Ectodermal cell (in vitro differentiated cells): ENCODE measurements at regions not wholly inside any gene's neighbourhood (a gene's known extent, or its start where the extent isn't known, plus 50 kb on each side); places are given as distances from the start of the nearest gene placed in this dataset.
"Not testable (repeated sequence)": the region's sequence is repeated elsewhere in the genome, so short reads cannot be mapped to it uniquely, and the experiment has no call there.

Source experiments
- H3K27ac ChIP-seq: 2 replicates; pipeline ENCODE4 v1.7.0; 2013; ENCODE audit warnings: mild to moderate bottlenecking, low read depth, low read length; ENCODE audit not compliant: insufficient read depth, poor library complexity, severe bottlenecking
- H3K27me3 ChIP-seq: 2 replicates; pipeline ENCODE4 v1.7.0; 2013; ENCODE audit warnings: mild to moderate bottlenecking, low read length; ENCODE audit not compliant: insufficient read depth, control insufficient read depth, poor library complexity, severe bottlenecking
- H3K36me3 ChIP-seq: one replicate; pipeline ENCODE4 v1.7.0; 2013; ENCODE audit warnings: low read length; ENCODE audit not compliant: control insufficient read depth, insufficient read depth
- H3K4me1 ChIP-seq: one replicate; pipeline ENCODE4 v1.7.0; 2013; ENCODE audit warnings: low read length; ENCODE audit not compliant: control insufficient read depth, insufficient read depth
- H3K4me3 ChIP-seq: 2 replicates; pipeline ENCODE4 v1.7.0; 2013; ENCODE audit warnings: low read depth, low read length, control low read depth; ENCODE audit not compliant: insufficient read depth
- H3K9me3 ChIP-seq: 2 replicates; pipeline ENCODE4 v1.7.0; 2013; ENCODE audit warnings: mild to moderate bottlenecking, low read length, moderate library complexity; ENCODE audit not compliant: control insufficient read depth
- WGBS, 2 experiments: methylation state at CpG; one replicate each; pipeline ENCODE4 v1.1.7; 2013; ENCODE audit warnings: missing lambda C conversion rate in 2 of 2; 5-methylcytosine and 5-hydroxymethylcytosine counted together

DNA sequence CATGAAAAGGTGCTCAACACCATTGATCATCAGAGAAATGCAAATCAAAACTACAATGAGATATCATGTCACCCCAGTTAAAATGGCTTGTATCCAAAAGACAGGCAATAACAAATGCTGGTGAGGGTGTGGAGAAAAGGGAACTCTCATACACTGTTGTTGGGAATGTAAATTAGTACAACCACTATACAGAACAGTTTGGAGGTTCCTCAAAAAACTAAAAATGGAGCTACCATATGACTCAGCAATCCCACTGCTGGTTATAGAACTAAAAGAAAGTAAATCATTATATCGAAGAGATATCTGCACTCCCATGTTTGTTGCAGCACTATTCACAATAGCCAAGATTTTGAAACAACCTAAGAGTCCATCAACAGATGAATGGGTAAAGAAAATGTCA lies 238.0 kb downstream of the ZNF621 start:
- WGBS, 2 experiments: 83 to 100% methylated on average over 1 of the region's 1 CpG

DNA sequence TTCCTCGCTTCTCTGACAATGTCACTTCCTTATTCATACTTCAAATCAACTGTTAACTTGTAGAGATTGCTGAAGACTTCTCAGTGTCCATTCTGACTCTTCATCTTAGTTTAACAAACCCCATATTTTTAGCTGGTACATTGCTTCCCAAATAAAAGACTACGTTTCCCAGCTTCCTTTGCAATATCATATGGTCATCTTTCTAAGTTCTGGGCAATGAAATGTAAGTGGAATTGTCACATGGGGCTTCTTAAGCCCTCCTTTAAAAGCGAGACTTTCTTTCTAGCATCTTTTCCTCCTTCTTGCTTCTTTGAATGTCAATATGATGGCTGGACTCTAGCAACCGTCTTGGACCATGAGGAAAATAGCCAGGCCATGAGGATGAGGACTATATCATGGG lies 239.0 kb downstream of the ZNF621 start:
- WGBS, 2 experiments: 91 to 92% methylated on average over 4 of the region's 4 CpGs
- H3K36me3 ChIP-seq: no peaks in the 10 kb centered on the region
- H3K27ac ChIP-seq: no peak overlapping the region
- H3K27me3 ChIP-seq: no peaks in the 10 kb centered on the region
- H3K4me1 ChIP-seq: peaks cover 4% of the 10 kb centered on the region
- no peaks in the 10 kb centered on the region for H3K9me3 ChIP-seq
- H3K4me3 ChIP-seq: no peak overlapping the region

More for the DNA sequence above, 238.0 kb downstream of the ZNF621 start:
- H3K4me3 ChIP-seq, H3K9me3 ChIP-seq, H3K27ac ChIP-seq, H3K36me3 ChIP-seq, H3K4me1 ChIP-seq, H3K27me3 ChIP-seq: not testable (repeated sequence)

- Histone ChIP-seq H3K9me3 (no peaks in the 10 kb centered on the region), H3K4me3 (no peak overlapping the region), H3K27ac (no peak overlapping the region), H3K4me1 (peaks cover 4% of the 10 kb centered on the region), H3K27me3 (no peaks in the 10 kb centered on the region), H3K36me3 (no peaks in the 10 kb centered on the region)
- WGBS, 2 experiments: 80 to 89% methylated on average over 1 to 2 of the region's 2 CpGs
Observed at GRCh38 chr3:40764747-40765146, 240.0 kb downstream of the ZNF621 start.

DNA sequence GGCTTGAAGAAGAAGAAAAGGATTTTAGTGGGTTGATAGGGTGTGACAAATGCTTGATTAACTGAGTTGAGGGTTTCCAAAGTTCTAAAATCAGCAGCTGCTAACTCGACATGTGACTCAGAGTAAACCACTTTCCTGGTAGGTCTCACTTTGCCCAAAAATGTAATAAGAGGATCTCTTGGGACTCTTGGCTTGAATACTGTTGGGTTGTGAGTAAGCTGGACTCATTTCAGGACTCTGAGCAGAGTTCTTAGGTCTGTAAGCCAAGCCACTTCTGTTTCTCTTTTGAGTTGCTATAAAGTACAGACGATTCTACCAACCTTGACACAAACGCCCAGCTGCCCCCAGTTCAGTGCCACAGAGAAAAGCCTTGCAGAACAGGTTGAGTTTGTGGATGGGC lies 241.1 kb downstream of the ZNF621 start:
- H3K4me1 ChIP-seq: peaks cover 4% of the 10 kb centered on the region
- no peak overlapping the region for H3K27ac ChIP-seq
- H3K9me3 ChIP-seq: no peaks in the 10 kb centered on the region
- H3K27me3 ChIP-seq: no peaks in the 10 kb centered on the region
- 93 to 98% methylated on average over 3 of the region's 3 CpGs for WGBS, 2 experiments
- H3K36me3 ChIP-seq: no peaks in the 10 kb centered on the region
- H3K4me3 ChIP-seq: no peak overlapping the region

DNA sequence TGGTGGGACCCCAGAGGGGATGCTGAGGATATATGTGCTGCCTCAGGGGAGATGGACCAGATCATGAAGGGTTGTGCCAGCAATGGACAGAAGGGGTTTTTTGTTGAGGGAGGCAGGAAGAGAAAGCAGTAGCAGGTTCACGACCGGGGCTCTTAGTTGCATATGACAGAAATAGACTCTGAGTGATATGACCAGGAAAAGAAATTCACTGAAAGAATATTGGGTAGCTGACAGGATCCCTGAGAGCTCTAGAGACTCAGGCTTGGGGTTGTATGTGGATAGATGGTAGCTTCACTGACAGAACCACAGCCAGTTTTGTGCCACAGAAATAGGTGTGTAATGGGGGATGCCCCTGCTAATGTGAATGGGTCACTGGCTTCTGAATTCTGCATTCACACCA lies 241.6 kb downstream of the ZNF621 start:
- Histone ChIP-seq H3K4me3 (no peak overlapping the region), H3K27ac (no peak overlapping the region), H3K9me3 (no peaks in the 10 kb centered on the region), H3K36me3 (no peaks in the 10 kb centered on the region), H3K4me1 (peaks cover 4% of the 10 kb centered on the region), H3K27me3 (no peaks in the 10 kb centered on the region)
- WGBS, 2 experiments: 92 to 96% methylated on average over 2 of the region's 2 CpGs

DNA sequence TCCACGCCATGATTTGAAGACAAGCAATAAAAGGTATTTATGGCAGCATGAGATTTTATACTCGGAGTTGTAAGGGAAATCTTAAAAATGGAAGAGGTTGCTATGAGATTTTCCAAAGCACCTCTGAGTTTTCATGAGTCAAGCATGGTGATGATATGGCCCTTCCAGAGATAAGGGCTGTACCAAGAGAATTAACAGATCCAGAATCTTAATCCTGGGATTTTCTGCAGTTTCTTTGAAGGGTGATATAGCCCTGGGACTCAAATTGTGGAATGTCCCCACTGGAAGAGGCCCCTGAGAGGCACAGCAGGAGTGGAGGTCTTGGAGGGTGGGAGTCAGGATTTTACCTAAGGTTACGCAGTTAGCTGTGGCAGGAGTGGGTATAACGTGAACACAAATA lies 243.3 kb downstream of the ZNF621 start:
- H3K36me3 ChIP-seq: no peaks in the 10 kb centered on the region
- peaks cover 4% of the 10 kb centered on the region for H3K4me1 ChIP-seq
- WGBS, 2 experiments: 92 to 95% methylated on average over 4 of the region's 4 CpGs
- H3K4me3 ChIP-seq: no peak overlapping the region
- H3K9me3 ChIP-seq: no peaks in the 10 kb centered on the region
- H3K27me3 ChIP-seq: no peaks in the 10 kb centered on the region
- H3K27ac ChIP-seq: no peak overlapping the region

DNA sequence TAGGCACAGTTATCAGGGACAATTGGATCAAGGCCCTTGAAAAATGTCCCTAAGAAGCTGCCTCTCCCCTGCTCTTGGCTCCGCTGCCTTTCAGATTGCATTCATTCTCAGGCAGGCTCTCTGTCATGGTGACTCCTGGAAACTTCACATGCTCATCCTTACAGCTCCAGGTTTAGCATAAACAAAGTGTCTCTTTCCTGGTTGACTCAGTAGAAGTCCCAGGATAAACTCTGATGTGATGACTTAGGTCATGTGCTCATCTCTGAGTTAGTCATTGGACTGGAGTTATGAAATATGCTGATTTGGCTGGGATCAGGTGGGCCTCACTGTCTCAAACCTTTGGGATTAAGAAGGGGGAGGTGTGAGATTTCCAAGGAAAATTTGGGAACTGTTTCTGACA lies 243.8 kb downstream of the ZNF621 start:
- Histone ChIP-seq H3K27me3 (no peaks in the 10 kb centered on the region), H3K9me3 (no peaks in the 10 kb centered on the region), H3K4me1 (peaks cover 4% of the 10 kb centered on the region), H3K36me3 (no peaks in the 10 kb centered on the region), H3K4me3 (no peak overlapping the region), H3K27ac (no peak overlapping the region)
- WGBS, 2 experiments: 89 to 93% methylated on average over 1 of the region's 1 CpG

- WGBS, 2 experiments: 88 to 91% methylated on average over 4 of the region's 4 CpGs
- no peak overlapping the region for H3K27ac ChIP-seq
- H3K4me1 ChIP-seq: peaks cover 4% of the 10 kb centered on the region
- no peaks in the 10 kb centered on the region for H3K9me3 ChIP-seq
- no peak overlapping the region for H3K4me3 ChIP-seq
- H3K27me3 ChIP-seq: no peaks in the 10 kb centered on the region
- H3K36me3 ChIP-seq: no peaks in the 10 kb centered on the region
Observed at GRCh38 chr3:40770061-40770460, 245.3 kb downstream of the ZNF621 start.

DNA sequence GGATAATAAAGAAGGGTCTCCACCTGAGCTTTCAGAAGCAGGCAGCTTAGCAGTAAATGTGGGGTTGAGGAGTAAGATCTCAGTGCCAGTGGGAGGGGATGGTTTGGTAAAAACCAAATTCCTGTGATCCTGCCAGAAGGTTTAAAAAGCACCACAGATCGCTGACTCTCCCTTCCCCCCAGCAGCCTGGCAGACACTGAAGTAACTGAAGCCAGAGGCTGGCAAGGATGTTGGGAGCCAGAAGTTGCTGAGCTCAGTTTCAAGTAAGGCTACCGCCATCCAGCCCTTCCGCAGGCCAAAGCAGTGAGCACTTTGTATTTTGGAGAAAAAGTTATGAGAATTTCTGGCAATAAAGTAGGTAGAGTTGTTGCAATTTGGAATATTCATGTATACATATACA lies 246.4 kb downstream of the ZNF621 start:
- WGBS, 2 experiments: 94 to 97% methylated on average over 3 of the region's 3 CpGs
- no peaks in the 10 kb centered on the region for H3K36me3 ChIP-seq
- H3K9me3 ChIP-seq: no peaks in the 10 kb centered on the region
- H3K27me3 ChIP-seq: no peaks in the 10 kb centered on the region
- peaks cover 10% of the 10 kb centered on the region for H3K4me1 ChIP-seq
- H3K27ac ChIP-seq: no peak overlapping the region
- H3K4me3 ChIP-seq: no peak overlapping the region

DNA sequence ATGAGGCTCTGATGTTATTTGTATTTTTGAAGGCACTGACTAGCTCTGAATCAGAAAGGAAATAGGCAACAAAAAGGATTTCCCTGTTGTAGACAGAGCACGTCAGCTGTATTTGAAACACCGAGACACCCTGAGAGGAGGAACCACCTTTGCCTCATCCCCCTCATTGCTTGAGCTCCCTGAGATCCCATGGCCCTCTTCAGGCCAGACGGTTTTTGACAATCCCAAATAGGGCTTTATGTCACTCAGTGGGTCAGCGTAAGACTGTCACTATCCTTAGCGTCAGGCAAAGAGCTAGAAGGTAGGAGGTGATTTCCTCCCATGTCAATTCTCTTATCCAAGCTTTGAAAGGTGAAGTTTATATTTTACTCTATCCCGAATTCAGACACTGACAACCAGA lies 254.3 kb downstream of the ZNF621 start:
- H3K9me3 ChIP-seq: no peaks in the 10 kb centered on the region
- H3K4me1 ChIP-seq: peaks cover 29% of the 10 kb centered on the region
- WGBS, 2 experiments: 76% methylated on average over 6 of the region's 6 CpGs
- no peak overlapping the region for H3K27ac ChIP-seq
- H3K36me3 ChIP-seq: no peaks in the 10 kb centered on the region
- H3K4me3 ChIP-seq: no peak overlapping the region
- no peaks in the 10 kb centered on the region for H3K27me3 ChIP-seq

- no peaks in the 10 kb centered on the region for H3K27me3 ChIP-seq
- peak overlapping the region; percentile 78 for H3K27ac ChIP-seq
- no peak overlapping the region for H3K4me3 ChIP-seq
- WGBS, 2 experiments: 67 to 70% methylated on average over 19 of the region's 19 CpGs
- H3K4me1 ChIP-seq: peaks cover 28% of the 10 kb centered on the region
- H3K36me3 ChIP-seq: no peaks in the 10 kb centered on the region
- H3K9me3 ChIP-seq: no peaks in the 10 kb centered on the region
Observed at GRCh38 chr3:40780291-40780924, 255.6 kb downstream of the ZNF621 start.
